ENCODE measurements at regions not wholly inside any gene's neighbourhood (a gene's known extent, or its start where the extent isn't known, plus 50 kb on each side); places are given as distances from the start of the nearest gene placed in this dataset.
"Not testable (repeated sequence)": the region's sequence is repeated elsewhere in the genome, so short reads cannot be mapped to it uniquely, and the experiment has no call there.

DNA sequence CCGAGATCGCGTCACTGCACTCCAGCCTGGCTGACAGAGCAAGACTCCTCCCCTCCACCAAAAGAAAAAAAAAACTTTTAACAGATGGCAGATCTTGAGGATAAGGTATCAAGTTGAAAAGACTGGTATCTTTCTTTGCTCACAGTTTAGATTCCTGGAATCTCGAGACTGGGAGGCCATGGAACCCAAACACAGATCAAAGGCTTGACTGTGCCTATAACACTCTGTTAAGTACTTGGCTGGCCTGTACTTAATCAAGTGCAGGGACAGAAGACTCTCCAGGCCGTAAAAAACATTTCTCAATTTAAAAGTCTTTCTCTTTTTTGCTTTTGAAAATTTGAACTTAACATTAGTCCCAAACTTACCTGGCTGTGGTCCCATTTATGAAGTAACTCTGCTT lies 107.1 kb upstream of the ZNF516 start:
- DNase-seq, result no peak

DNA sequence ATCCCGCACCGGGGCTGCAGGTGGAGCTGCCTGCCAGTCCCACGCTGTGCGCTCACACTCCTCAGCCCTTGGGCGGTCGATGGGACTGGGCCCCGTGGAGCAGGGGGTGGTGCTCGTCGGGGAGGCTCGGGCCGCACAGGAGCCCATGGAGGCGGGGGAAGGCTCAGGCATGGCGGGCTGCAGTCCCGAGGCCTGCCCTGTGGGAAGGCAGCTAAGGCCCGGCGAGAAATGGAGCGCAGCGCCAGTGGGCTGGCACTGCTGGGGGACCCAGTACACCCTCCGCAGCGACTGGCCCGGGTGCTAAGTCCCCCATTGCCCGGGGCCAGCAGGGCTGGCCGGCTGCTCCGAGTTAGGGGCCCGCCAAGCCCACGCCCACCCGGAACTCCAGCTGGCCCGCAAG lies 105.0 kb upstream of the ZNF516 start:
- not testable (repeated sequence) for DNase-seq

DNA sequence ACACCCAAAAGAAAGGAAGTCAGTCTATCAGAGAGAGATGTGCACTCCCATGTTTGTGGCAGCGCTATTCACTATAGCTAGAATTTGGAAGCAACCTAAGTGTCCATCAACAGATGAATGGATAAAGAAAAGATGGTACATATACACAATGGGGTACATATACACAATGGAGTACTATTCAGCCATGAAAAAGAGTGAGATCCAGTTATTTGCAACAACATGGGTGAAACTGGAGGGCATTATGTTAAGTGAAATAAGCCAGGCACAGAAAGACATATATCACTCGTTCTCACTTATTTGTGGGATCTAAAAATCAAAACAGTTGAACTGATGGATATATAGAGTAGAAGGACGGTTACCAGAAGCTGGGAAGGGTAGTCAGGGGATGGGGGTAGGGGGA lies 99.9 kb upstream of the ZNF516 start:
- no peak for DNase-seq

DNA sequence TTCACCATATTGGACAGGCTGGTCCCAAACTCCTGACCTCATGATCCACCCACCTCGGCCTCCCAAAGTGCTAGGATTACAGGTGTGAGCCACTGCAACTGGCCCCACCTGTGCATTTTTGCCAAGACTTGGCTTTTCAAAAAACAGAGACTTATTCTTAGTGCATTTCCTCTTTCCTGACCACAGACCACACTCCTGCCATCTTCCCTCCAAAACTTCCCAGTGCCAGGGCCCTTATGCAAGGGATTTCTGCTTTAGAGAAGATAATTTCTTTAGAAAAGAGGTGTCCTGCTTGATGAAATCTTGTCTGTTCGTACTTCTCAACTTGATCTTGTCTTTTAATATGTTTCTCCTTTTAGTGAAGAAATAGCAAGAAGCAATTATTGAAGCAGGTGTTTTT lies 98.8 kb upstream of the ZNF516 start:
- no peak for DNase-seq

DNA sequence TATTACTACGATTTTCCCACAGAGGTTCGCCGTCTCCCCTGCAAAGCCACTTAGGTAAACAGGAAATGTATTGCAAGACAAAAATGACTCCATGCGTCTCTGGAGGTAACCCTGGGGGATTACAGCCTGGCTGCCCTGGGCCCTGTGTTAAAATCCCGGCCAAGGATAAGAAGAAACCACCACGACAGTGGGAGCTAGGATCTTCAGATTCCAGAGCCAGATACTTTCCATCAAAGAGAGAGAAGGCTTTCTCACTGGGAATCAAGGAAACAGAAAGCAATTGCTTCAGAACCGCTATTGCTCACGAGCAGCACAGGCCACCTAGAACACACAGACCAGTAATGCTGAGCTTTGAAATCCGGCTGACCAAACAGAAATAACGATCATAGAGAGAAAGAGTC lies 97.9 kb upstream of the ZNF516 start:
- DNase-seq, result no peak

DNA sequence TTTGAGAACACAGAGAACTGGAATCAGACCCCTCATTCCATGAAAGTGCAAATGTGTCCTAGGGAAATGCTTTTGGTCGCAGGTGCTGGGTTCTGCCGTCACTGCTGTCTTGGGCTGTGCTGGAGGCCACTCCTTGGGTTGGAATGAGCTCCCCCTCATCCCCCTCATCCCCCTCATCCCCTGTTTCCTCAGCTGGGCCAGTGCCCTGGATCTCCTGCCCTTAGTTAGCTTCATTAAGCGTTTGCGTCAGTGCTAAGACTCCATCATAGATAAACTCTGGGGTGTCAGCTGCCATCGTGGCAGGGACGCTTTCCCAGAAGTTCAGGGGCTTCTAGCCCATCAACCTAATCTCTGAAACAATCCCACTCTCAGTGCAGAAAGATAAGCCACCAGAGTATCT lies 97.1 kb upstream of the ZNF516 start:
- DNase-seq, result no peak

DNA sequence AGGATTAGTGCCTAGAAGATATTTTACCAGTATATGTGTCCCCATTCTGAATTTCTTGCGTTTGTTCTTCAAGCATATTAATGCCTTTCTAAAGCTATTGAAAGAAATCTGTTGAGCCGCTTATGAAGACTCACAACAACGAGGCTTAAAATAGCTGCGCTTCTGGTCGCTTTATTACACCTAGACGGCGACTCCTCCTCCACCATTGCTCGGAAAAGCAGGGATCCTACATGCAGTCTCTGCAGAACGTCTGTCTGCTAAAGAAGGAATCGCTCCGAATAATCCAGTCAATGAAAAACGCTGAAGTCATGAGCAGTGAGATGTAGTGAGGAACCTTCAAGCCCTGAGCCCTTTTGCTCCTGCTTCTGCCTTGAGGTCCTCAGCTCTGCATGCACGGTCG lies 94.8 kb upstream of the ZNF516 start:
- no peak for DNase-seq

DNA sequence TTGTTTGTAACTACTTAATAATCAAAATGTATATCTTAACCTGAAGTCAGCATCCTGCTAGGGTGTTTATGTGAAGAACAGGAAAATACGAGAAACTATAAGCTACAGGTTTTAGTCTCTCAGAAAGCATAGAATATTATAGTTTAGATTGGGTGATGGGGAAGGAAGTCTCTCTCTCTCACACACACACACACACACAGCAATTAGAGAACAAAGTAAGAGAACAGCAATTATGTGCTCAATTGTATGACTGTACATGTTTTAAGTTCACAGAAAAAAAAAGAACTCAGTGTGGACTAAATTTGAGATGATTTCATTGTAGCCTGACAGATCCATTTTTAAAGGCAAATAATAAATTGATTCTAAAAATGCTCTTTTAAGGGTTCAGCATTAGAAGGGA lies 94.3 kb upstream of the ZNF516 start:
- DNase-seq, result no peak

DNA sequence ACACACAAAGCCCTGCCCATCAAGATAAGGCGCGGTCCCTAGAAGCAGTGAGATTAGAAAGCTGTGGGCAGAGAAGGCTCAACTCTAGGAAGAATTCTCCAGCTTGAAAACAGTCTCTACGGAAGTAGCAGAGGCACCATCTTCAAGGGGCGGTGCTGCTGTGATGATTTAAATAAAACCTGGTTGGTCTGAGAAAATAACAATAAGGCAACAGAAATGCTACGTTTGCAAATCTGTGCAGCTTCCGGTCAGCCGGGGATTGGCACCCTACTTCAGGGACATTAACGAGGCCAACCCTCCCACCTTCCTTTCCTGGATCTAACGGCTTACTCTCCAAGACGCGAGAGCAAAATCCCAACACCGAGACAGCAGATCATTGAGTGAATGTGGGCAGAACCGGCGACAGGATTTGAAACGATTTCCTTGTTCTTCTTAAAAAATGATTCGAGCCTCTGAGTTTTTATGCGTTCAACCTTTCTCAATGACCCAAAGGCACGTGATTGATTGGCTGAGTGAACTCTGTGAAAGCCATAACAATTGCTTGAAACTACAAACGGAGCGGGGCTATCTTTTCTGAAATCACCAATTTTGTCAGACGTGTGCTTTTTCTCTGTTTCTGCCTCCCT lies 93.7 kb upstream of the ZNF516 start:
- DNase-seq, result no peak

DNA sequence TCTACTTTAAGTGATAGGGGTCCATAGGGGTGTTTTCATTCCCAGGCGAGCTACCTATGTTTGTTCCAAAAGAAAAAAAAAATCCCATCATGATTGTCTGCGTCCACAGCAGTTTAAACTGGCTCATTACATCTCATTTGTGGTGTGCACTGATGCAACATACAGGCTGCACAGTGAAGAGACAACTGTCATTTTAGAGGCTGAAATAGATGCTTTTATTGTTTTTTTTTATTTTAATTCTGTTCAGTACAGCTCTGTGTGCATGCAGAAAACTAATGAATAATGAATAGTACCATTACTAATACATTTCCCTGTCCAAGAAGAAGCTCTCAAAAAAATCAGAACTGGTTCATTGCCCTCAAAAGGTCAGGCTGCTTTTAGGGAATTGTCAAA lies 92.8 kb upstream of the ZNF516 start:
- no peak for DNase-seq

DNA sequence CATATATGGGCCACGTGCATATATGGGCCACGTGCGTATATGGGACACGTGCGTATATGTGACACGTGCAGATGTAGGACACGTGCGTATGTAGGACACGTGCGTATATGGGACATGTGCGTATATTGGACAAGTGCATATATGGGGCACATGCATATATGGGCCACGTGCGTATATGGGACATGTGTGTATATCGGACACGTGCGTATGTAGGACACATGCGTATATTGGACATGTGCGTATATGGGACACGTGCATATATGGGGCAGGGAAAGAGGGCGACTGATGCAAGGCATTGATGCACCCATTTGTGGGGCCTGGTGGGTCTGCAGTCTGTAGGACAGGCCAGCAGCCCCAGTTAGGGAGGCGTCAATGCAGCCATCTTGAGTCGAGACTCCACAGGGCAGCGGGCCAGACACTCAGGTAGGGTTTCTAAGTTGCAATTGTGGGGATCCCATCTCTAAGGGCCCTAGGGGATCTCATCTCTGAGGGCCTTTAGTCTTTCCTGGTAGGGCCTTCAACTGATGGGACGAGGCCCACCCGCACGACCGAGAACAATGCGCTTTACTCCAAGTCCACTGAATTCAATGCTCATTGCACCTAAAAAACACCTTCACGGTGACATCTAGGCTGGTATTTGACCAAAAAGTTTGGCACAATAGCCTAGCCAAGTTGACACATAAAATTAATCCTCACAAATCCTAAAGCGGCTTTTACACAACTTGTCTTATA lies 92.3 kb upstream of the ZNF516 start:
- no peak for DNase-seq

DNA sequence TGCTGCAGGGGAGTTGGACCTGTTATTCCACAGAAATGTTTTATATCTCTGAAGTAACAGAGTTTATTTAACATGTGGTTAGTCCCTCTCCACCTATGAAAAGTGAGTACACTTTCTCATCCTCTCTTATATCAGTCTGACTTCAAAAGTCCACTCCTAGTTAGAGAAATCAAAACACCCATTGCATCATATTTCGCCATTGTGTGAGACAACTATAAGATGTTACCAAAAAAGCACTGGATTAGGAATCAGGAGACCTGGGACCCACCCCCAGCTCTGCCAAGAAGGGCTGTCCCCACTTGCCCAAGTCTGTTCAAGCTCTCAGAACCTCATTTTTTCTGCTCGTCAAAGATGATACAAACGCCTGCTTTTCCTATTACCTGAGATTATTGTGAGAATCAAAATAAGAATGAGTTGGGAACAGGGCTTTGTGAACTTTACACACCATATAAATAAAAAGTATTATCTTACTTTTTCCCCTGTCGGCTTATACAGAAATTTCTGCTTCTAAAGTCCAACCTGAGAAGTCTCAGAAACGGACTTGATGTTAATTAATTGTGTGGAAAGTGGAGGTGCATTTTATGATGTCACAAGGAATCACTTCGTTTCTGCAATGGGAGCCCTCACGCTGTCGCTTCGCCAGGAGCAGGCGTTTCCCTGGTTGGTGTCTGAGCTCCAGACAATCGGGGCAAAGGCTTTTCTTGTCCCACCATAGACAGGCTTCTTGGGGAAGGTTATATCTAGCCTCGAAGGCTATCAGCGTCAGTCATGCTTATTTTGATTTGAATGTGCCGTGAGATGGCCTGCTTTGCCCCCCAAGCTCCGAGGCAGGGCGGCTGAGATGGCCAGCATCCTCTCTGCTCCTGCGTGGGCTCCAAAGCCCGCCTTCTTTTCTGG lies 89.6 kb upstream of the ZNF516 start:
- no peak for DNase-seq

DNA sequence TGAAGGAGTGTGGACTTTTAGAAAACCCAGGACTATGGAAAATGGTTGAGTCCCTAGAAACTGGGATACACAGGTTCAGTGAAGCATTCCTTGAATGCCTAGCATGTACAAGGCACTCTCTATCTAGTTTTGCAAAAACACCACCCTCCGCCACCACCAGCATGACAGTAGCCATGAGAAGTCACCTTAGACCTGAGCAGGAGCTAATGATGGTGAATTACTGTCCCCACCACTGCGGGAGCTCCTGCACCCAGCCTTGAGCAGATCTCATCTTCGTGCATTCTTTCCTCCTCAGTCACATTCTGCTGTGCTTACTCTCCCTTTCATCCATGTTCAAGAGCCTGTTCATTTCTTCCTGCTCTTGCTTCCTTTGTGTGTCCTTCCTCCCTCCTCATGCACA lies 86.2 kb upstream of the ZNF516 start:
- no peak for DNase-seq

DNA sequence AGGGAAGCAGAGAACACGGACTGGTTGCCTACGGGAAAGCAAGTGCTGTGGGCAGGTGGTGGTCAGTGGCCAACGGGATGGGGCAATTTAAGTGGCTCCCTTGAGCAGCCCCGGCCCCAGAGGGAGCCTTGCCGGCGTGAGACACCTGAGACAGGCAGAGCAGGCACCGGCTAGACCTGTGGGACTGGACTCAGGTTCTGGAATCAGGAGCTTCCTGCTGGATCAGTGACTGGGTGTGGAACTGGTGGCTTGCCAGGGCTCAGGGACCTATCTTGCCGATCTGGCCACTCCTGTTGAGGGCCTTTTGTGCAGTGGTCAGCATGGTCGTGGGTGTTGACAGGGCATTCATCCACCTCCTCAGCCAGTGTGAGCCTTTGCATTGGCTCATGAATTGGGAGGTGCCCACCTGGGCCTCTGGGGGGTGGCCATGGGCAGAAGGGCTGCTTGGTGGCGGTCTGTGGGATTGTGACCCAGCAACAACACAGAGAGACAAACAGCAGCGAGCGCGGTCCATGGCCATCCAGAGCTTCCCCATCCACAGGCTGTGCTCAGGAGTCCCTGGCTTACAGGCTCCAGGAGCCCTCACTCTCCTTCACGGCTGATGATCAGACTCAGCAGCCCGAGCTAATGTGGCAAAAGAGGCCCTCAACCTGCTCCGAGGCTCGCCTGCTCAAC lies 85.4 kb upstream of the ZNF516 start:
- DNase-seq, result no peak

DNA sequence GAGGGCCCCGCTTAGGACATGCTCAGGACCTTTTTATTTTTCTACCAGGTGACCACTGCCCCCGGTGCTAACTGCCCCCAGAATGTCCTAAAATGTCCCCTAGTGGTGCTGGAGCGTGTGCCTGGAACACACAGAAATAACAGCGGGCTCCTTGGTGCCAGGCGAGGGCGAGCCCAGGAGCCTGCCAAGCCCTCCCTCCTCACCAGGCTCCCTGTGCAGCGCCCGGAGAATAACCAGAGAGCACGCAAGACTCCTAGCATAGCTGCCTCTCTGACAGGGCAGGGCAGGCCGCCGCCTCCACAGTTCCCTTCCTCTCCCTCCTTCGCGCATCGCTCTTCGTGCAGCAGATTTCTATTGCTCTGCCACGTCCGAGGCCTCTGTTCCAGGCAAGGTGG lies 84.3 kb upstream of the ZNF516 start:
- no peak for DNase-seq

DNA sequence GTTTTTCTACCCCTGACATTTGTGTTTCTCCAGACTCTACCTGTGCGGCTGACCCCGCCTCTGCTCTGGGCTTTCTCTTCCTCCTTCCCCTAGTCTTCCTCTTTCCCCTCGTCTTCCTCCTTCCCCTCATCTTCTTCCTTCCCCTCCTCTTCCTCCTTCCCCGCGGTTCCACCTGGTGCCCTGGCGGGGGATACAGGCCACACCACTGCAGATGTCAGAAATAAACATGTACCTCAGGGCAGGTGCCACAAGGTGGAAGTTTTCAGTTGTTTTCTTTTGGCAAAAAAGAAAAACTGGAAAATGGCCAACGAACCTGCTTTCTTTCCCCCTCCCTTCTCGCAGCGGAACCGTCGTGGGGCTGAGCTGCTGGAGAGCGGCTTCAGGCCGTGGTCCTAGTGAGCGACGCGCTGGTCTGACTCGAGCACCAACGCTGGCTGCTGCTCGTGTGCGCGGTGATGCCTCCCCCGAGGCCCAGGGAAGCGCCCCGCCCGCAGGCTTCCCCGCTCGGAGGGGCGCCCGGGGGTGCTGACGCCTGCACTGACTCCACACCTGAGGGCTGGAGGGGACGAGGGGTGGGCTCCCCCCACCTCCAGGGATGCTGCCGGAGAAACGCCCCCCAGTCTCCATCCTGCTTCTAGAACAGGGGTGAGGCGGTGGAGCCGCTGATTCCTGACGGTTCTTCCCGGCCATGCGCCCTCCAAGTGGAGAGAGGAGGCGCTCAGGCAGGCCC lies 83.7 kb upstream of the ZNF516 start:
- DNase-seq, result no peak

DNA sequence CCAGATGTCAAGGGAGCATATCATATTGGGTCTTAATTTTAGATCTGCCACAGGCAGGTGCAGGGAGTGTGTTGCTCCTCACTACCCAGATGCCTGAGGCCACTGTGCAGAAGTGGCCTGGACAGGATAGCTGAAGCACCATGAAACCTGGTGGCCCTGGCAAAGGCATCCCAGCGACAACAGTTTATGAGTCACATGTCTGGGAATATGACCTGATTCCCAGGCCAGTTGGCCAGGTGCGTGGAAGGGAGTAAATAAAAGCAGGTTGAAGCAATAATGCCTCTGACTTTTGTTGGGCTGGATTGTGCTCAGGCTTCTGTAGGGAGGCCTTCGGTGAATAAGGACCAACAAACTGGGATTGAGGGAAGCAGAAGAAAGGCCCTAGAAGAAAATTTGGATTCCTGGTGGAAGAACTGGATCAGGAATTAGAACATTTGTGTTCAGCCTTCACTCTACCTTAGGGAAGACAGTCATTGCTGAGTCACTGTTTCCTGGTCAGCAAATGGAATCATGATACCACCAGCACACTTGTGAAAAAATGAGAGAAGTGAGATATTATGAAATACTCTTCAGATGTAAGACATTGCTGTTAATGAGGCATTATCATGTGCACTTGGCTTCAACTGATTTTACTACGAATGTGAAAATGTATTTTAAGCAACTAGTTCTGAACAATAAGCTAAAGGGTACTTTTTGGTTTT lies 78.4 kb upstream of the ZNF516 start:
- DNase-seq, result no peak

DNA sequence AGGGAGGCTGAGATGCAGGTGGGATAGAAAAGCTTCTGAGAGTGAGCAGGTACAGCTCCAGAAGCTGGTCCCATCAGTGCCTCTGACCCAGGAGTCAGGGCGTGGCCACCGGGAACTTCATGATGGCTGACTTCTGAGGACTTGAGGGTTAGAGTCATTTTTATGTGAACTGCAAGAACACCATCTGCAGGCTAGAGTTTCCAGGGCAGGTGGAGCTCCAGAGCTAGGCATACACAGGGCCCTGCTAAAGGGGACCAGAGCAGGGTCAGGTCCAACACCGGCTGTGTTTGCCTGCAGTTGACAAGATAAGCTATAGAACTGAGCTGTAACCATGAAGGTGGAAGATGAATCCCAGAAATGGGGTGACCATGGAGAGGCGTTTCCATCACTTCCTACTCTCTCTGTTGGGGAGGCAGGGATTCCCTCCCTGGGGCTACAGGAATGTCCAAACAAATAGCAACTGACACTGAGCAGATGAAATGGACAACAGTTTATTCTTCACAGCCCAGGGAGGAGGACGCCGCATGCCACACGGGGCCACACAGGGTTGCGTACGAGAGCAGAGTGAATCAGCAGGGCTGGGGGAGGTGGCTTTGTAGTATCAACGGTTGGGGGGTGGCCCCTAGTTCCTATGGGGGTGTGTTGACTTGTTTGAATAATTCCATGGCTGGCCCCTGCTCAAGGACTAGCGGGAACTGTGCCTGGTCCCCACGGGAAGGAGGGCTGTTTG lies 77.6 kb upstream of the ZNF516 start:
- DNase-seq, result no peak

DNA sequence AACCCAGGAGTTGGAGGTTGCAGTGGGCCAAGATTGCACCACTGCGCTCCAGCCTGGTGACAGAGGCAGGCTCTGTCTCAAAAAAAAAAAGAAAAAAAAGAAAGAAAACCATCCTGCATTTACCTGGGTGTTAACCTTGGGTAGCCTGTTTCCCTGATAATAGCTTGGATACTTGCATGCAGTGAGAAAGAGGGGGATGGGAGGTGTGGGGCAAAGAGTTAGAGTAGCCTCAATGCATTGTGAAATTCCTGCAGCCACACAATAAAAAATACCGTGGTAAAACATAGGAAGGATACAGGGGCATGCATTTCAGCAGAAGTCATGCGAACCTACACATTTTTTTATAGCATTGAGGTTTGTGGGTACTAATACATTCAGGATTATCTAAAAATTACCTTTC lies 76.6 kb upstream of the ZNF516 start:
- no peak for DNase-seq

DNA sequence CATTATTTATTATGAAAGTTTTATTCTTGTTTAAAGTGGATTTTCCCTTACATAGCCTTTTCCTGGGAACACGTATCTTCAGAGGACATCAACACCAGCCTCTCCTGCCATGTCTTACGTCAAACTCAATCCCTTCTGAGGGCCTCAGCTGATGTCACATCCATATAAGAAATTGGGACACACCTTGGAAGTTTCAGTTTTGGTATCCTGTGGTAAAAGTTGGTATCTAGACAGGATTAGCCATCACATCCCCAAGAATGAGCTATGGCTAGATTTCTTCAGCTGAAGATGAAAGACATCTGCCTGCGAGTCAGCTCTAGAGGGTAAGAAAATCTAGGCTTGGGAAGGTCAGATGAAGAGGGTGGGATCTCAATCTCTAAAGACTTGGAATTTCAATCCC lies 75.8 kb upstream of the ZNF516 start:
- no peak for DNase-seq

DNA sequence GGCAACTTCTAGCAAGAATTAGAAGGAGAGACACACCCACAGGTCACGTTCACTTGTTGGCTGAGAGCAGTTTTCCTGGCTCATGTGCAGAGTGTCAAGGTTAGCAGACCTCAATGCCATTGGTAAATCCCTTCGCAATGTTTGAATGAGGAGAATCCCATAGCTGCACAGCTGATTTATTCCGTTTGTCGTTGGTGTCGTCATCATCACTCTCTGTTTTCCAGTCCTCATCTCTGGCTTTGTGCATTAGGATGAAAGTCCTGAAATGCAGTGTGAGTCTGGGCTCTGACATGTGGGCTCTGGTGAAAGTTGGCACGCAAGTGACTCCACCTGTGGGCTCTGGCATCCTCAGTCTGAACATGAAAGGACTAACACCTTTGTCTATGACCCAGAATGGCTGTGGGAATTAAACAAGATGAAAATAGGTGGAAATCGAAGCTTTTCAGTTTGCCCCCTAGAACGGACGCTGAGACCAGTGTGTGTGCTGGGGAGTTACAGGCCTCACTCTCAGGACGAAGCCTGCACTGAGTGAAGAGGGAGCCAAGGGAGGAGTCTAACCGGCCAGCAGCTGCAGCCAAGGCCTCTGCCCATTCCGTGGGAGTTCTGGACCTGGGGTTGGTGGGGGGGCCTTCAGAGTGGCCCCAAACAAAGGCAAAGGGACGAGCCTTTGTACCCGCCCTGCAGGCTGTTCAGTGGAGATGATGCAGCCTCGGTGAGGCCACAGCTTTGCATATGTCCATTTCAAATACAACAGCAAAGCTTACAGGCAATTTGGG lies 74.8 kb upstream of the ZNF516 start:
- DNase-seq, result no peak

All from activated T-cell treated with anti-CD3 and anti-CD28 coated beads, Interleukin-2, amount 50 U/mL, for 48 hours (primary cell).